ENCODE measurements at regions not wholly inside any gene's neighbourhood (a gene's known extent, or its start where the extent isn't known, plus 50 kb on each side); places are given as distances from the start of the nearest gene placed in this dataset.

GRCh38 chr14:58697930-58698642 lies 60.3 kb downstream of the DACT1 start:
- Histone ChIP-seq H3K9ac (no peak overlapping the region), H3K4me3 (ENCODE audit: low read depth, low read length) (no peak overlapping the region), H3K27ac (no peak overlapping the region), H3K27me3 (ENCODE audit: control insufficient read depth, insufficient read depth, low read length) (no peaks in the 10 kb centered on the region), H3K9me3 (ENCODE audit: control insufficient read depth, low read length) (no peaks in the 10 kb centered on the region), H3K36me3 (ENCODE audit: control insufficient read depth, insufficient read depth, low read length) (no peaks in the 10 kb centered on the region), H3K79me2 (no peaks in the 10 kb centered on the region), H2AFZ (no peak overlapping the region), H3K4me1 (no peaks in the 10 kb centered on the region), H3K4me2 (ENCODE audit: low read length) (no peak overlapping the region)
- no peak for TF ChIP-seq CTCF (IDR thresholded peaks at IDR 0.05)

GRCh38 chr14:58699681-58700205 lies 62.0 kb downstream of the DACT1 start:
- no peaks in the 10 kb centered on the region for H3K79me2 ChIP-seq
- no peak overlapping the region for H2AFZ ChIP-seq
- no peak overlapping the region for H3K27ac ChIP-seq
- no peak overlapping the region for H3K9ac ChIP-seq
- H3K4me3 ChIP-seq (ENCODE audit: low read depth, low read length), result no peak overlapping the region
- TF ChIP-seq CTCF (IDR thresholded peaks at IDR 0.05), result no peak
- no peaks in the 10 kb centered on the region for H3K36me3 ChIP-seq (ENCODE audit: control insufficient read depth, insufficient read depth, low read length)
- H3K4me2 ChIP-seq (ENCODE audit: low read length), result no peak overlapping the region
- H3K27me3 ChIP-seq (ENCODE audit: control insufficient read depth, insufficient read depth, low read length), result no peaks in the 10 kb centered on the region
- H3K9me3 ChIP-seq (ENCODE audit: control insufficient read depth, low read length), result no peaks in the 10 kb centered on the region
- H3K4me1 ChIP-seq, result no peaks in the 10 kb centered on the region

- TF ChIP-seq CTCF (IDR thresholded peaks at IDR 0.05), result no peak
- no peak overlapping the region for H3K4me3 ChIP-seq (ENCODE audit: low read depth, low read length)
- no peaks in the 10 kb centered on the region for H3K4me1 ChIP-seq
- no peaks in the 10 kb centered on the region for H3K27me3 ChIP-seq (ENCODE audit: control insufficient read depth, insufficient read depth, low read length)
- H3K4me2 ChIP-seq (ENCODE audit: low read length), result no peak overlapping the region
- H3K36me3 ChIP-seq (ENCODE audit: control insufficient read depth, insufficient read depth, low read length), result no peaks in the 10 kb centered on the region
- H3K27ac ChIP-seq, result no peak overlapping the region
- H3K79me2 ChIP-seq, result no peaks in the 10 kb centered on the region
- no peak overlapping the region for H3K9ac ChIP-seq
- H3K9me3 ChIP-seq (ENCODE audit: control insufficient read depth, low read length), result no peaks in the 10 kb centered on the region
- H2AFZ ChIP-seq, result no peak overlapping the region
Measured at GRCh38 chr14:58701156-58701555, 63.4 kb downstream of the DACT1 start.

- Histone ChIP-seq H3K36me3 (ENCODE audit: control insufficient read depth, insufficient read depth, low read length) (no peaks in the 10 kb centered on the region), H3K9me3 (ENCODE audit: control insufficient read depth, low read length) (no peaks in the 10 kb centered on the region), H3K4me1 (no peaks in the 10 kb centered on the region), H3K27me3 (ENCODE audit: control insufficient read depth, insufficient read depth, low read length) (no peaks in the 10 kb centered on the region), H3K9ac (no peak overlapping the region), H3K4me2 (ENCODE audit: low read length) (no peak overlapping the region), H3K27ac (no peak overlapping the region), H3K4me3 (ENCODE audit: low read depth, low read length) (no peak overlapping the region), H3K79me2 (no peaks in the 10 kb centered on the region), H2AFZ (no peak overlapping the region)
- no peak for TF ChIP-seq CTCF (IDR thresholded peaks at IDR 0.05)
Measured at GRCh38 chr14:58701604-58702003, 63.8 kb downstream of the DACT1 start.

Data from parathyroid adenoma (tissue), 2 donors.